ENCODE measurements at regions not wholly inside any gene's neighbourhood (a gene's known extent, or its start where the extent isn't known, plus 50 kb on each side); places are given as distances from the start of the nearest gene placed in this dataset.

- FAIRE-seq (no peak), DNase-seq (ENCODE audit: insufficient read length, low spot score) (no peak)
- TF ChIP-seq POLR2AphosphoS5 (IDR thresholded peaks at IDR 0.05; ENCODE audit: low read depth, low read length), result no peak
- no peak for TF ChIP-seq POLR2A (IDR thresholded peaks at IDR 0.05; ENCODE audit: low read depth, low read length)
- TF ChIP-seq SPI1 (IDR thresholded peaks at IDR 0.05; ENCODE audit: low read depth, low read length), result no peak
- TF ChIP-seq POU2F2 (IDR thresholded peaks at IDR 0.05; ENCODE audit: low read depth, low read length), result no peak
- no peak for TF ChIP-seq PAX5 (IDR thresholded peaks at IDR 0.05; ENCODE audit: insufficient read depth, low read length, severe bottlenecking)
- TF ChIP-seq TAF1 (IDR thresholded peaks at IDR 0.05; ENCODE audit: low read depth, low read length), result no peak
These were observed 153.3 kb upstream of the LYPLAL1 start for GRCh38 chr1:219020386-219020785.

GRCh38 chr1:219020846-219021245, 152.8 kb upstream of the LYPLAL1 start:
- FAIRE-seq, result no peak
- DNase-seq (ENCODE audit: insufficient read length, low spot score), result no peak
- no peak for TF ChIP-seq TAF1 (IDR thresholded peaks at IDR 0.05; ENCODE audit: low read depth, low read length)
- no peak for TF ChIP-seq SPI1 (IDR thresholded peaks at IDR 0.05; ENCODE audit: low read depth, low read length)
- TF ChIP-seq POLR2A (IDR thresholded peaks at IDR 0.05; ENCODE audit: low read depth, low read length), result no peak
- no peak for TF ChIP-seq POU2F2 (IDR thresholded peaks at IDR 0.05; ENCODE audit: low read depth, low read length)
- no peak for TF ChIP-seq POLR2AphosphoS5 (IDR thresholded peaks at IDR 0.05; ENCODE audit: low read depth, low read length)
- no peak for TF ChIP-seq PAX5 (IDR thresholded peaks at IDR 0.05; ENCODE audit: insufficient read depth, low read length, severe bottlenecking)

GRCh38 chr1:219027146-219027673, 146.5 kb upstream of the LYPLAL1 start:
- TF ChIP-seq POU2F2 (IDR thresholded peaks at IDR 0.05; ENCODE audit: low read depth, low read length) (no peak), POLR2A (IDR thresholded peaks at IDR 0.05; ENCODE audit: low read depth, low read length) (no peak), SPI1 (IDR thresholded peaks at IDR 0.05; ENCODE audit: low read depth, low read length) (no peak), PAX5 (IDR thresholded peaks at IDR 0.05; ENCODE audit: insufficient read depth, low read length, severe bottlenecking) (no peak), POLR2AphosphoS5 (IDR thresholded peaks at IDR 0.05; ENCODE audit: low read depth, low read length) (no peak)
- DNase-seq (ENCODE audit: insufficient read length, low spot score) (no peak), FAIRE-seq (no peak)

- TF ChIP-seq POLR2A (IDR thresholded peaks at IDR 0.05; ENCODE audit: low read depth, low read length) (no peak), POU2F2 (IDR thresholded peaks at IDR 0.05; ENCODE audit: low read depth, low read length) (no peak), SPI1 (IDR thresholded peaks at IDR 0.05; ENCODE audit: low read depth, low read length) (no peak), TAF1 (IDR thresholded peaks at IDR 0.05; ENCODE audit: low read depth, low read length) (no peak), PAX5 (IDR thresholded peaks at IDR 0.05; ENCODE audit: insufficient read depth, low read length, severe bottlenecking) (no peak), POLR2AphosphoS5 (IDR thresholded peaks at IDR 0.05; ENCODE audit: low read depth, low read length) (no peak)
- no peak for DNase-seq (ENCODE audit: insufficient read length, low spot score)
- FAIRE-seq, result no peak
These were observed 141.9 kb upstream of the LYPLAL1 start for GRCh38 chr1:219031809-219032208.

- FAIRE-seq (no peak), DNase-seq (ENCODE audit: insufficient read length, low spot score) (no peak)
- no peak for TF ChIP-seq TAF1 (IDR thresholded peaks at IDR 0.05; ENCODE audit: low read depth, low read length)
- no peak for TF ChIP-seq PAX5 (IDR thresholded peaks at IDR 0.05; ENCODE audit: insufficient read depth, low read length, severe bottlenecking)
- no peak for TF ChIP-seq POLR2AphosphoS5 (IDR thresholded peaks at IDR 0.05; ENCODE audit: low read depth, low read length)
- no peak for TF ChIP-seq SPI1 (IDR thresholded peaks at IDR 0.05; ENCODE audit: low read depth, low read length)
These were observed 135.3 kb upstream of the LYPLAL1 start for GRCh38 chr1:219038398-219038797.

- DNase-seq (ENCODE audit: insufficient read length, low spot score) (no peak), FAIRE-seq (no peak)
- TF ChIP-seq POU2F2 (IDR thresholded peaks at IDR 0.05; ENCODE audit: low read depth, low read length) (no peak), POLR2AphosphoS5 (IDR thresholded peaks at IDR 0.05; ENCODE audit: low read depth, low read length) (no peak), SPI1 (IDR thresholded peaks at IDR 0.05; ENCODE audit: low read depth, low read length) (no peak), POLR2A (IDR thresholded peaks at IDR 0.05; ENCODE audit: low read depth, low read length) (no peak), TAF1 (IDR thresholded peaks at IDR 0.05; ENCODE audit: low read depth, low read length) (no peak), PAX5 (IDR thresholded peaks at IDR 0.05; ENCODE audit: insufficient read depth, low read length, severe bottlenecking) (no peak)
These were observed 134.5 kb upstream of the LYPLAL1 start for GRCh38 chr1:219039017-219039681.

GRCh38 chr1:219039682-219040154, 134.0 kb upstream of the LYPLAL1 start:
- DNase-seq (ENCODE audit: insufficient read length, low spot score) (no peak), FAIRE-seq (no peak)
- TF ChIP-seq TAF1 (IDR thresholded peaks at IDR 0.05; ENCODE audit: low read depth, low read length) (no peak), PAX5 (IDR thresholded peaks at IDR 0.05; ENCODE audit: insufficient read depth, low read length, severe bottlenecking) (no peak), POU2F2 (IDR thresholded peaks at IDR 0.05; ENCODE audit: low read depth, low read length) (no peak), POLR2AphosphoS5 (IDR thresholded peaks at IDR 0.05; ENCODE audit: low read depth, low read length) (no peak), POLR2A (IDR thresholded peaks at IDR 0.05; ENCODE audit: low read depth, low read length) (no peak), SPI1 (IDR thresholded peaks at IDR 0.05; ENCODE audit: low read depth, low read length) (no peak)

GRCh38 chr1:219040291-219040690, 133.4 kb upstream of the LYPLAL1 start:
- no peak for DNase-seq (ENCODE audit: insufficient read length, low spot score)
- TF ChIP-seq PAX5 (IDR thresholded peaks at IDR 0.05; ENCODE audit: insufficient read depth, low read length, severe bottlenecking) (no peak), SPI1 (IDR thresholded peaks at IDR 0.05; ENCODE audit: low read depth, low read length) (no peak), POLR2A (IDR thresholded peaks at IDR 0.05; ENCODE audit: low read depth, low read length) (no peak), POLR2AphosphoS5 (IDR thresholded peaks at IDR 0.05; ENCODE audit: low read depth, low read length) (no peak), POU2F2 (IDR thresholded peaks at IDR 0.05; ENCODE audit: low read depth, low read length) (no peak), TAF1 (IDR thresholded peaks at IDR 0.05; ENCODE audit: low read depth, low read length) (no peak)
- FAIRE-seq, result no peak

- no peak for TF ChIP-seq TAF1 (IDR thresholded peaks at IDR 0.05; ENCODE audit: low read depth, low read length)
- no peak for TF ChIP-seq POLR2AphosphoS5 (IDR thresholded peaks at IDR 0.05; ENCODE audit: low read depth, low read length)
- no peak for TF ChIP-seq PAX5 (IDR thresholded peaks at IDR 0.05; ENCODE audit: insufficient read depth, low read length, severe bottlenecking)
- TF ChIP-seq SPI1 (IDR thresholded peaks at IDR 0.05; ENCODE audit: low read depth, low read length), result no peak
- TF ChIP-seq POLR2A (IDR thresholded peaks at IDR 0.05; ENCODE audit: low read depth, low read length), result no peak
- no peak for TF ChIP-seq POU2F2 (IDR thresholded peaks at IDR 0.05; ENCODE audit: low read depth, low read length)
- FAIRE-seq, result no peak
- DNase-seq (ENCODE audit: insufficient read length, low spot score), result no peak
These were observed 132.5 kb upstream of the LYPLAL1 start for GRCh38 chr1:219041141-219041540.
